Vagina (tissue), 2 donors: ENCODE measurements at regions not wholly inside any gene's neighbourhood (a gene's known extent, or its start where the extent isn't known, plus 50 kb on each side); places are given as distances from the start of the nearest gene placed in this dataset.

Experiments used
- POLR2A ChIP-seq, 2 donors: fragments of 450-650 bp; IDR thresholded peaks; one replicate each; pipeline ENCODE4 v1.6.1; 2017; ENCODE audit warnings: antibody characterized with exemption in 2 of 2, mild to moderate bottlenecking in 2 of 2, moderate library complexity in 2 of 2
- POLR2AphosphoS5 ChIP-seq, 2 donors: sonication (generic); formaldehyde crosslinking; IDR thresholded peaks; one replicate each; pipeline ENCODE4 v1.9.0; 2017; ENCODE audit warnings: antibody characterized with exemption in 2 of 2, mild to moderate bottlenecking in 2 of 2, low read depth in 1 of 2; ENCODE audit not compliant: insufficient read depth in 1 of 2
- TF ChIP-seq, protein P1 (sequence below), 3 experiments: fragments of 450-650 bp in 2 of 3; fragments of 200-600 bp in 1 of 3; sonication (generic) in 1 of 3; IDR thresholded peaks; one replicate each; pipeline ENCODE4 v1.5.1; 2017 to 2019; ENCODE audit warnings: antibody characterized with exemption in 3 of 3, mild to moderate bottlenecking in 2 of 3, moderate library complexity in 2 of 3

- TF ChIP-seq, protein P1, sequence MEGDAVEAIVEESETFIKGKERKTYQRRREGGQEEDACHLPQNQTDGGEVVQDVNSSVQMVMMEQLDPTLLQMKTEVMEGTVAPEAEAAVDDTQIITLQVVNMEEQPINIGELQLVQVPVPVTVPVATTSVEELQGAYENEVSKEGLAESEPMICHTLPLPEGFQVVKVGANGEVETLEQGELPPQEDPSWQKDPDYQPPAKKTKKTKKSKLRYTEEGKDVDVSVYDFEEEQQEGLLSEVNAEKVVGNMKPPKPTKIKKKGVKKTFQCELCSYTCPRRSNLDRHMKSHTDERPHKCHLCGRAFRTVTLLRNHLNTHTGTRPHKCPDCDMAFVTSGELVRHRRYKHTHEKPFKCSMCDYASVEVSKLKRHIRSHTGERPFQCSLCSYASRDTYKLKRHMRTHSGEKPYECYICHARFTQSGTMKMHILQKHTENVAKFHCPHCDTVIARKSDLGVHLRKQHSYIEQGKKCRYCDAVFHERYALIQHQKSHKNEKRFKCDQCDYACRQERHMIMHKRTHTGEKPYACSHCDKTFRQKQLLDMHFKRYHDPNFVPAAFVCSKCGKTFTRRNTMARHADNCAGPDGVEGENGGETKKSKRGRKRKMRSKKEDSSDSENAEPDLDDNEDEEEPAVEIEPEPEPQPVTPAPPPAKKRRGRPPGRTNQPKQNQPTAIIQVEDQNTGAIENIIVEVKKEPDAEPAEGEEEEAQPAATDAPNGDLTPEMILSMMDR (IDR thresholded peaks at IDR 0.05), result no peak
- TF ChIP-seq POLR2A (IDR thresholded peaks at IDR 0.05) (no peak), POLR2AphosphoS5 (IDR thresholded peaks at IDR 0.05; ENCODE audit: insufficient read depth in 1 of 2, low read depth in 1 of 2) (no peak)
These were observed 1919.8 kb downstream of the SUCLG1 start for GRCh38 chr2:82539280-82539621.
